OCI-LY1 (cell line): ENCODE measurements at regions not wholly inside any gene's neighbourhood (a gene's known extent, or its start where the extent isn't known, plus 50 kb on each side); places are given as distances from the start of the nearest gene placed in this dataset.

ENCODE experiments used
- H2AFZ ChIP-seq: fragments of 200-600 bp; sonication (generic), shearing (Covaris generic); 2 replicates; pipeline ENCODE4 v1.6.0; 2014; ENCODE audit warnings: antibody characterized with exemption, mild to moderate bottlenecking, low read length
- H3F3A ChIP-seq: fragments of 200-600 bp; sonication (generic), shearing (Covaris generic); 2 replicates; pipeline ENCODE4 v1.6.0; 2014; ENCODE audit warnings: mild to moderate bottlenecking, antibody characterized with exemption, low read length, moderate library complexity; ENCODE audit not compliant: insufficient read depth
- H3K27ac ChIP-seq: fragments of 200-600 bp; sonication (generic); 2 replicates; pipeline ENCODE4 v1.5.1; 2014; ENCODE audit warnings: low read length, mixed run types, mild to moderate bottlenecking, low read depth; ENCODE audit not compliant: poor library complexity, severe bottlenecking
- H3K27me3 ChIP-seq: fragments of 200-600 bp; sonication (generic); 2 replicates; pipeline ENCODE4 v1.6.0; 2014; ENCODE audit warnings: antibody characterized with exemption, mild to moderate bottlenecking, low read length, moderate library complexity; ENCODE audit not compliant: insufficient read depth
- H3K36me3 ChIP-seq: fragments of 200-600 bp; sonication (generic); 2 replicates; pipeline ENCODE4 v1.6.1; 2014; ENCODE audit warnings: mild to moderate bottlenecking, antibody characterized with exemption, low read length, moderate library complexity, mixed read lengths; ENCODE audit not compliant: insufficient read depth
- H3K4me1 ChIP-seq: fragments of 200-600 bp; sonication (generic); 2 replicates; pipeline ENCODE4 v1.5.1; 2014; ENCODE audit warnings: mild to moderate bottlenecking, low read length, moderate library complexity; ENCODE audit not compliant: insufficient read depth, severe bottlenecking
- H3K4me2 ChIP-seq: fragments of 200-600 bp; sonication (generic), shearing (Covaris generic); 2 replicates; pipeline ENCODE4 v1.6.1; 2014; ENCODE audit warnings: low read length
- H3K4me3 ChIP-seq: fragments of 200-600 bp; sonication (generic); 2 replicates; pipeline ENCODE4 v1.5.1; 2014; ENCODE audit warnings: low read length, low read depth, mild to moderate bottlenecking, mixed read lengths; ENCODE audit not compliant: poor library complexity, severe bottlenecking
- H3K79me2 ChIP-seq: fragments of 200-600 bp; shearing (Covaris generic); 2 replicates; pipeline ENCODE4 v1.6.1; 2016; ENCODE audit warnings: mixed run types, low read length, mixed read lengths; ENCODE audit not compliant: insufficient read depth
- H3K9ac ChIP-seq: fragments of 200-600 bp; sonication (generic), shearing (Covaris generic); 2 replicates; pipeline ENCODE4 v1.6.1; 2014; ENCODE audit warnings: mild to moderate bottlenecking, low read length, mixed read lengths
- H3K9me2 ChIP-seq: fragments of 200-600 bp; sonication (generic), shearing (Covaris generic); 2 replicates; pipeline ENCODE4 v1.6.1; 2014; ENCODE audit warnings: low read depth, mild to moderate bottlenecking, low read length, mixed read lengths
- H3K9me3 ChIP-seq: fragments of 200-600 bp; shearing (Covaris generic); 2 replicates; pipeline ENCODE4 v1.6.1; 2014; ENCODE audit warnings: low read length, mixed read lengths
- H4K20me1 ChIP-seq: fragments of 200-600 bp; sonication (generic), shearing (Covaris generic); 2 replicates; pipeline ENCODE4 v1.6.0; 2016; ENCODE audit warnings: mild to moderate bottlenecking, low read length; ENCODE audit not compliant: insufficient read depth
- EZH2 ChIP-seq: fragments of 200-600 bp; sonication (generic), shearing (Covaris generic); IDR thresholded peaks from 2 replicates; pipeline ENCODE4 v1.8.0; 2017; ENCODE audit warnings: borderline replicate concordance, mixed run types, mild to moderate bottlenecking, antibody characterized with exemption, low read length, moderate library complexity, mixed read lengths
- TF ChIP-seq, protein P1 (sequence below): fragments of 200-600 bp; sonication (generic), shearing (Covaris generic); IDR thresholded peaks from 2 replicates; pipeline ENCODE4 v1.5.1; 2017; ENCODE audit warnings: mild to moderate bottlenecking, antibody characterized with exemption, low read length, moderate library complexity, mixed read lengths

DNA sequence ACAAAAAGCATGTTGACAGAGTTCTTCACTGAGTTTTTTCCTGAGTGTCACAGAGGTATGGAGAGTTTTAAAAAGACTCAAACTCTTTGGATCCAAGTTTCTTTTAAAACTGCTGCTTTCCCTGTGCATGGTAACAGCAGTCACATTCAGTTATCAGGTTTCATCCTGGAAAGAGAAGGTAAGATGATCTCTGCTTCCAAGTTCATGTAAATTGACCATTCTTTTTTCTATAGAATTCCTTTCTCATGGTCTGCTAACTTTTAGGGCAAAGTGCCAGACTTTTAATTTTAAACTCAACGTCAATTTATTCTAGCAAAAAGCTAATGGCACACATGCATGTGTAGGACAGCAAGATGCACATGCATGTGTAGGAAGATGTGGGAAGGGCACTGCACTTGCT lies 52.5 kb upstream of the PRLR start:
- H3K9me2 ChIP-seq: no peaks in the 10 kb centered on the region; the same call in 1 of the 2 replicates
- H3K4me3 ChIP-seq: no peak overlapping the region
- H3K79me2 ChIP-seq: no peaks in the 10 kb centered on the region
- no peaks in the 10 kb centered on the region for H3F3A ChIP-seq
- no peak overlapping the region for H2AFZ ChIP-seq
- H3K27ac ChIP-seq: no peak overlapping the region
- H4K20me1 ChIP-seq: no peaks in the 10 kb centered on the region
- no peak overlapping the region for H3K4me2 ChIP-seq
- no peaks in the 10 kb centered on the region for H3K4me1 ChIP-seq
- H3K9me3 ChIP-seq: no peaks in the 10 kb centered on the region; the same call in 1 of the 2 replicates
- no peaks in the 10 kb centered on the region; the same call in 1 of the 2 replicates for H3K27me3 ChIP-seq
- no peaks in the 10 kb centered on the region for H3K36me3 ChIP-seq
- no peak for TF ChIP-seq EZH2
- TF ChIP-seq, protein P1, sequence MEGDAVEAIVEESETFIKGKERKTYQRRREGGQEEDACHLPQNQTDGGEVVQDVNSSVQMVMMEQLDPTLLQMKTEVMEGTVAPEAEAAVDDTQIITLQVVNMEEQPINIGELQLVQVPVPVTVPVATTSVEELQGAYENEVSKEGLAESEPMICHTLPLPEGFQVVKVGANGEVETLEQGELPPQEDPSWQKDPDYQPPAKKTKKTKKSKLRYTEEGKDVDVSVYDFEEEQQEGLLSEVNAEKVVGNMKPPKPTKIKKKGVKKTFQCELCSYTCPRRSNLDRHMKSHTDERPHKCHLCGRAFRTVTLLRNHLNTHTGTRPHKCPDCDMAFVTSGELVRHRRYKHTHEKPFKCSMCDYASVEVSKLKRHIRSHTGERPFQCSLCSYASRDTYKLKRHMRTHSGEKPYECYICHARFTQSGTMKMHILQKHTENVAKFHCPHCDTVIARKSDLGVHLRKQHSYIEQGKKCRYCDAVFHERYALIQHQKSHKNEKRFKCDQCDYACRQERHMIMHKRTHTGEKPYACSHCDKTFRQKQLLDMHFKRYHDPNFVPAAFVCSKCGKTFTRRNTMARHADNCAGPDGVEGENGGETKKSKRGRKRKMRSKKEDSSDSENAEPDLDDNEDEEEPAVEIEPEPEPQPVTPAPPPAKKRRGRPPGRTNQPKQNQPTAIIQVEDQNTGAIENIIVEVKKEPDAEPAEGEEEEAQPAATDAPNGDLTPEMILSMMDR: no peak
- H3K9ac ChIP-seq: no peak overlapping the region

DNA sequence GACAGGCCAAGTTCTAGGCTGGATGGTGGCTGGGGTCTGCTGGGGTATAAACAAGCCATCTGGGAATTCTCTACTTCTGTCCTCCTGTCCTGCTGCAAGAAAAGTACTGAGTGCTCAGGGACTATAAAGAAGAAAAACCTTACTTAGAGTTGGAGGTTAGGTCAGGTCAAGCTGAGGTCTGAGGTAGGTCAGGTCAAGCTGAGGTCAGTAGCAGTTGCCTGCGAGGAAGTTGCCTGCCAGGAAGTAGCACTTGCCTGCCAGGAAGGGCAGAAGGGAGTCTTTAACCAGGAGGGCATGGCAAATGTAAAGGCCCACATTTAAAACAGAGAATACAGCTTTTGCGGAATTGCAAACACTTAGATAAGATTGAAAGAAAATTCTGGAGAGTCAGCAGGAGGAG lies 51.3 kb upstream of the PRLR start:
- no peaks in the 10 kb centered on the region for H3F3A ChIP-seq
- H3K27me3 ChIP-seq: no peaks in the 10 kb centered on the region; the same call in 1 of the 2 replicates
- H3K9me3 ChIP-seq: no peaks in the 10 kb centered on the region; the same call in 1 of the 2 replicates
- H3K9me2 ChIP-seq: no peaks in the 10 kb centered on the region; the same call in 1 of the 2 replicates
- H3K79me2 ChIP-seq: no peaks in the 10 kb centered on the region
- no peak overlapping the region for H3K4me3 ChIP-seq
- H3K4me1 ChIP-seq: no peaks in the 10 kb centered on the region
- no peaks in the 10 kb centered on the region for H3K36me3 ChIP-seq
- H3K9ac ChIP-seq: no peak overlapping the region
- H3K27ac ChIP-seq: no peak overlapping the region
- TF ChIP-seq, protein P1: no peak
- TF ChIP-seq EZH2: no peak
- no peak overlapping the region for H3K4me2 ChIP-seq
- H4K20me1 ChIP-seq: no peaks in the 10 kb centered on the region
- no peak overlapping the region for H2AFZ ChIP-seq
